B cell (primary cell): ENCODE measurements at regions not wholly inside any gene's neighbourhood (a gene's known extent, or its start where the extent isn't known, plus 50 kb on each side); places are given as distances from the start of the nearest gene placed in this dataset.

Source experiments
- EZH2 ChIP-seq: IDR thresholded peaks from 2 replicates; pipeline ENCODE4 v1.6.1; 2012; ENCODE audit warnings: borderline replicate concordance, low read depth, mild to moderate bottlenecking, moderate library complexity, low read length; ENCODE audit not compliant: insufficient read depth, poor library complexity, severe bottlenecking
- TF ChIP-seq, protein P1 (sequence below): fragments of 200-600 bp; IDR thresholded peaks from one replicate; pipeline ENCODE4 v1.8.0; 2022; ENCODE audit warnings: antibody characterized with exemption, mild to moderate bottlenecking

DNA sequence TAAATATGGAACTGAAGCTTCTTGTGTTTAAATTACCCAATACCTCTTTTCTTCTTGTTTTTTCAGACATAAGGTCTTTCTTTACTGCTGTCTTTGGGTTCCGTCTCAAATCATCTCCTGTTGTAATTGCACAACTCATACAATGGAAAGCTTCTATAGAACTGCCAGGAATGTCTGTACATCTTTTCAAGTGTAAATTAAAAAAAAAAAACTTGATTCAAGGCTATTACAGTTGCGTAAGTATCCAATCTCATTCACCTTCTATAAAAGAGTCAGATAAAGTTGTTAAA lies 243.5 kb downstream of the ICE1 start:
- TF ChIP-seq, protein P1, sequence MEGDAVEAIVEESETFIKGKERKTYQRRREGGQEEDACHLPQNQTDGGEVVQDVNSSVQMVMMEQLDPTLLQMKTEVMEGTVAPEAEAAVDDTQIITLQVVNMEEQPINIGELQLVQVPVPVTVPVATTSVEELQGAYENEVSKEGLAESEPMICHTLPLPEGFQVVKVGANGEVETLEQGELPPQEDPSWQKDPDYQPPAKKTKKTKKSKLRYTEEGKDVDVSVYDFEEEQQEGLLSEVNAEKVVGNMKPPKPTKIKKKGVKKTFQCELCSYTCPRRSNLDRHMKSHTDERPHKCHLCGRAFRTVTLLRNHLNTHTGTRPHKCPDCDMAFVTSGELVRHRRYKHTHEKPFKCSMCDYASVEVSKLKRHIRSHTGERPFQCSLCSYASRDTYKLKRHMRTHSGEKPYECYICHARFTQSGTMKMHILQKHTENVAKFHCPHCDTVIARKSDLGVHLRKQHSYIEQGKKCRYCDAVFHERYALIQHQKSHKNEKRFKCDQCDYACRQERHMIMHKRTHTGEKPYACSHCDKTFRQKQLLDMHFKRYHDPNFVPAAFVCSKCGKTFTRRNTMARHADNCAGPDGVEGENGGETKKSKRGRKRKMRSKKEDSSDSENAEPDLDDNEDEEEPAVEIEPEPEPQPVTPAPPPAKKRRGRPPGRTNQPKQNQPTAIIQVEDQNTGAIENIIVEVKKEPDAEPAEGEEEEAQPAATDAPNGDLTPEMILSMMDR, result no peak
- no peak for TF ChIP-seq EZH2
